MCF 10A (cell line): ENCODE measurements at regions not wholly inside any gene's neighbourhood (a gene's known extent, or its start where the extent isn't known, plus 50 kb on each side); places are given as distances from the start of the nearest gene placed in this dataset.
A peak's percentile ranks its signal among the peaks of the same experiment; 100 is the strongest.

Experiments used
- BruUV-seq: library from RNA; stranded (reverse); fragments of 400-500 nt; replicated peaks from 2 replicates; lab custom pipeline; 2021; lab: Mats Ljungman, UMichigan
- CTCF ChIA-PET: fragments of 300-600 bp; sonication (Branson Sonifier 250); formaldehyde crosslinking; extraction: SDS; loops from one replicate; lab custom pipeline; 2021; ENCODE audit warnings: antibody characterized with exemption, inconsistent platforms; lab: Yijun Ruan, JAX
- POLR2A ChIA-PET: fragments of 300-600, 350-650 bp; sonication (Branson Sonifier 250); formaldehyde crosslinking; extraction: SDS; loops from one replicate; lab custom pipeline; 2020; ENCODE audit warnings: antibody characterized with exemption, inconsistent platforms; lab: Yijun Ruan, JAX
- DNase-seq: peaks from one replicate; pipeline ENCODE4 v3.0.0-alpha.2; 2018; ENCODE audit not compliant: unreplicated experiment
- H3K27ac Mint-ChIP-seq: one replicate; pipeline ENCODE4 v1.8.0; 2022; ENCODE audit warnings: mild to moderate bottlenecking, low read depth, mixed read lengths; ENCODE audit not compliant: unreplicated experiment
- H3K27me3 Mint-ChIP-seq: one replicate; pipeline ENCODE4 v1.8.0; 2022; ENCODE audit warnings: mixed read lengths; ENCODE audit not compliant: insufficient read depth, unreplicated experiment
- H3K36me3 Mint-ChIP-seq: one replicate; pipeline ENCODE4 v1.8.0; 2022; ENCODE audit warnings: mild to moderate bottlenecking, moderate library complexity, mixed read lengths; ENCODE audit not compliant: insufficient read depth, unreplicated experiment
- H3K4me1 Mint-ChIP-seq: one replicate; pipeline ENCODE4 v1.8.0; 2022; ENCODE audit warnings: mixed read lengths; ENCODE audit not compliant: insufficient read depth, unreplicated experiment
- H3K4me3 Mint-ChIP-seq: one replicate; pipeline ENCODE4 v1.8.0; 2022; ENCODE audit warnings: mild to moderate bottlenecking, moderate library complexity, mixed read lengths; ENCODE audit not compliant: unreplicated experiment
- H3K9me3 Mint-ChIP-seq: one replicate; pipeline ENCODE4 v1.8.0; 2022; ENCODE audit warnings: mixed read lengths; ENCODE audit not compliant: unreplicated experiment
- CTCF ChIP-seq: fragments of 200-600 bp; IDR thresholded peaks from one replicate; pipeline ENCODE4 v1.8.0; 2022; ENCODE audit warnings: antibody characterized with exemption, mild to moderate bottlenecking; ENCODE audit not compliant: unreplicated experiment
- intact Hi-C: fragments of 100-400 bp; cut with micrococcal nuclease; formaldehyde crosslinking; loops from 2 replicates; pipeline ENCODE4 v1.14.1; 2022

- Mint-ChIP-seq H3K4me3 (no peak overlapping the region), H3K27me3 (no peaks in the 10 kb centered on the region), H3K36me3 (no peaks in the 10 kb centered on the region), H3K9me3 (no peaks in the 10 kb centered on the region), H3K4me1 (no peaks in the 10 kb centered on the region), H3K27ac (no peak overlapping the region)
- intact Hi-C loops = no loop called here
- no TSS peak for BruUV-seq
- DNase-seq = no peak
- no peak for TF ChIP-seq CTCF
- POLR2A ChIA-PET = interaction anchor here (2.1 kb wide), 1 partner anchor 11 kb away, joined by 6 read pairs; no protein-coding TSS in a partner anchor
- CTCF ChIA-PET = interaction anchor here (0.6 kb wide), 2 partner anchors 104 to 428 kb away, joined by 4 read pairs; no protein-coding TSS in a partner anchor
Measured at GRCh38 chr10:117924820-117925219, 121.9 kb downstream of the RAB11FIP2 start.

DNA sequence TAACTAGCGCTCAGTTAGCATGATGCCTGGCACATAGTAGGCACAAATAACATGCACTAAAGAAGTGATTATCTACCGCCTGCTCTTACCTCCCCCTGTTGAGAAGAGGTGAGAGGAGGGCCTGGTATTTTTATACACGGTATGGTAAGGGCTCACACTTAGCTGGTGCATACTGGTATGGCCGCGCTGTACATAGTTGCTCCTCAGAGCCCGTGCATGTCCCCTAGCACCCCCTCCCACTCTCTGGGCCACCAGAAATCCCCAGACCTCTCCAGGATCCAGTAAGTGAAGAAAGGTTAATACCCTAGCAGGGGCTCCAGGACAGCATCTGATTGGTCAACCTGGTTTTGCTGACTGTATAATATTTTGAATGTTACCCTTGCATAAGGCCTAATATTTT, 121.4 kb downstream of the RAB11FIP2 start:
- TF ChIP-seq CTCF = no peak
- no TSS peak for BruUV-seq
- Mint-ChIP-seq H3K4me3 (no peak overlapping the region), H3K36me3 (no peaks in the 10 kb centered on the region), H3K27ac (no peak overlapping the region), H3K9me3 (no peaks in the 10 kb centered on the region), H3K27me3 (no peaks in the 10 kb centered on the region), H3K4me1 (no peaks in the 10 kb centered on the region)
- no peak for DNase-seq
- ChIA-PET CTCF (no interaction called here), POLR2A (interaction anchor here (2.1 kb wide), 1 partner anchor 10 kb away, joined by 6 read pairs; no protein-coding TSS in a partner anchor)
- intact Hi-C loops = no loop called here

- intact Hi-C loops = no loop called here
- Mint-ChIP-seq H3K9me3 (no peaks in the 10 kb centered on the region), H3K4me3 (no peak overlapping the region), H3K27ac (no peak overlapping the region), H3K36me3 (no peaks in the 10 kb centered on the region), H3K4me1 (no peaks in the 10 kb centered on the region), H3K27me3 (no peaks in the 10 kb centered on the region)
- DNase-seq = peak; percentile 12
- ChIA-PET POLR2A (interaction anchor here (2.1 kb wide), 1 partner anchor 9 kb away, joined by 6 read pairs; no protein-coding TSS in a partner anchor), CTCF (no interaction called here)
- BruUV-seq = no TSS peak
- TF ChIP-seq CTCF = no peak
Measured at GRCh38 chr10:117926491-117926890, 120.2 kb downstream of the RAB11FIP2 start.

- TF ChIP-seq CTCF = no peak
- no peaks in the 10 kb centered on the region for H3K9me3 Mint-ChIP-seq
- BruUV-seq = no TSS peak
- CTCF ChIA-PET = no interaction called here
- H3K4me1 Mint-ChIP-seq = no peaks in the 10 kb centered on the region
- H3K27me3 Mint-ChIP-seq = no peaks in the 10 kb centered on the region
- H3K4me3 Mint-ChIP-seq = no peak overlapping the region
- H3K27ac Mint-ChIP-seq = no peak overlapping the region
- DNase-seq = no peak
- intact Hi-C loops = no loop called here
- no peaks in the 10 kb centered on the region for H3K36me3 Mint-ChIP-seq
- POLR2A ChIA-PET = no interaction called here
Measured at GRCh38 chr10:117927332-117927731, 119.4 kb downstream of the RAB11FIP2 start.
